Panc1 (cell line): ENCODE measurements at regions not wholly inside any gene's neighbourhood (a gene's known extent, or its start where the extent isn't known, plus 50 kb on each side); places are given as distances from the start of the nearest gene placed in this dataset.

Source experiments
- ATAC-seq: fragments of 200-7000 bp; cut with Tn5 transposase; 2 replicates; pipeline ENCODE4 v1.9.1; 2020; ENCODE audit warnings: mild to moderate bottlenecking, moderate library complexity
- BruUV-seq: library from RNA; stranded (reverse); fragments of 400-500 nt; replicated peaks from 2 replicates; lab custom pipeline; 2021; lab: Mats Ljungman, UMichigan
- CTCF ChIA-PET: fragments of 300-600 bp; sonication (Branson Sonifier 250); formaldehyde crosslinking; loops from one replicate; lab custom pipeline; 2022; ENCODE audit warnings: antibody characterized with exemption; lab: Charles Lee
- POLR2A ChIA-PET: fragments of 300-600 bp; sonication (Branson Sonifier 250); formaldehyde crosslinking; loops from one replicate; lab custom pipeline; 2022; ENCODE audit warnings: antibody characterized with exemption; lab: Charles Lee
- DNase-seq: peaks from one replicate; pipeline ENCODE4 v3.0.0-alpha.2; 2010; ENCODE audit warnings: low read depth, low spot score
- H3K27ac ChIP-seq: 2 replicates; pipeline ENCODE4 v1.5.1; 2011; ENCODE audit warnings: mild to moderate bottlenecking, low read length, inconsistent platforms
- H3K27me3 ChIP-seq: fragments of 200-500 bp; sonication (Bioruptor generic); 2 replicates; pipeline ENCODE4 v1.6.0; 2014; ENCODE audit warnings: low read length, inconsistent platforms; ENCODE audit not compliant: control insufficient read depth, insufficient read depth
- H3K36me3 ChIP-seq: fragments of 200-500 bp; sonication (Bioruptor generic); 2 replicates; pipeline ENCODE4 v1.5.1; 2014; ENCODE audit warnings: inconsistent platforms, mild to moderate bottlenecking, low read length, moderate library complexity; ENCODE audit not compliant: control insufficient read depth, insufficient read depth
- H3K4me1 ChIP-seq: 2 replicates; pipeline ENCODE4 v1.5.1; 2011; ENCODE audit warnings: inconsistent platforms, mild to moderate bottlenecking, low read length, moderate library complexity; ENCODE audit not compliant: control insufficient read depth, insufficient read depth
- H3K4me3 ChIP-seq, 2 experiments: 2 replicates each; pipeline ENCODE4 v1.5.1; 2011 to 2012; ENCODE audit warnings: low read depth in 2 of 2, low read length in 2 of 2, mild to moderate bottlenecking in 2 of 2, inconsistent platforms in 1 of 2, moderate library complexity in 1 of 2
- H3K9me3 ChIP-seq: fragments of 200-500 bp; sonication (Bioruptor generic); 2 replicates; pipeline ENCODE4 v1.5.1; 2014; ENCODE audit warnings: low read depth, mild to moderate bottlenecking, inconsistent platforms, low read length, moderate library complexity; ENCODE audit not compliant: control insufficient read depth, insufficient read depth
- POLR2AphosphoS5 ChIP-seq: IDR thresholded peaks from 2 replicates; pipeline ENCODE4 v1.6.1; 2012; ENCODE audit warnings: mild to moderate bottlenecking, low read depth, low read length, moderate library complexity
- SIN3A ChIP-seq: IDR thresholded peaks from 2 replicates; pipeline ENCODE4 v1.6.1; 2012; ENCODE audit warnings: low read depth, mild to moderate bottlenecking, low read length, moderate library complexity, borderline replicate concordance; ENCODE audit not compliant: insufficient read depth
- TCF7L2 ChIP-seq: IDR thresholded peaks from 2 replicates; pipeline ENCODE4 v1.6.1; 2011; ENCODE audit warnings: mild to moderate bottlenecking, low read depth, low read length, inconsistent platforms
- in situ Hi-C: cut with HindIII; loops from 2 replicates; pipeline ENCODE4 v1.10.0; 2016; ENCODE audit warnings: low sequenced_read_pairs, low pct_unique_long_range_greater_than_20kb
- intact Hi-C: fragments of 100-400 bp; cut with micrococcal nuclease; formaldehyde crosslinking; loops from one replicate; pipeline ENCODE4 v1.10.0; 2022; ENCODE audit not compliant: unreplicated experiment
- TF ChIP-seq, protein P1 (sequence below): fragments of 450-650 bp; IDR thresholded peaks from 2 replicates; pipeline ENCODE4 v1.5.1; 2017; ENCODE audit warnings: mild to moderate bottlenecking
- TF ChIP-seq, protein P2 (sequence below), 2 experiments: IDR thresholded peaks; 2 replicates each; pipeline ENCODE4 v1.6.1; 2011 to 2012; ENCODE audit warnings: low read depth in 2 of 2, control low read depth in 1 of 2, low read length in 1 of 2, mild to moderate bottlenecking in 1 of 2, moderate library complexity in 1 of 2; ENCODE audit not compliant: insufficient read depth in 1 of 2

DNA sequence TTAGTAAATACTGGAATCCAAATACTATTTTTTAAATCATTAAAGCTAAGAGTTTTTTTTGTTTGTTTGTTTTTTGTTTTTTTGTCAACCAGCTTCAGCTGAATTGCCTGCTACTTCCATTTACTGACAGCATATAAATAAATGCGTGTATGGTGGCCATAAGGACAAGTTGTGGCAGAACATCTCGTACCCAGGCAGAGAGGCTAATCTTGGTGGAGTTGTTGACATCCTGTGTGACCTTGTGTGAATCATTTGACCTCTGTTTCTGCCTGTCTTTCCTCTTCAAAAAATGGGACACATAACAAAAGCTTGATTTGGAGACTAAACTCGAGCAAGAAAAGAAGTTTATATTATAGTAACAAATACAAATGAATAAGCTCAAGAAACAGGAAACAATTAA is 734.2 kb downstream of the MCTP2 start:
- Histone ChIP-seq H3K4me3 (no peak overlapping the region), H3K4me1 (no peaks in the 10 kb centered on the region), H3K9me3 (no peaks in the 10 kb centered on the region; the same call in 1 of the 2 replicates), H3K27me3 (no peaks in the 10 kb centered on the region), H3K27ac (no peak overlapping the region), H3K36me3 (no peaks in the 10 kb centered on the region)
- no peak for ATAC-seq
- ChIA-PET CTCF (no interaction called here), POLR2A (no interaction called here)
- TF ChIP-seq SIN3A (no peak), POLR2AphosphoS5 (no peak), TCF7L2 (no peak)
- TF ChIP-seq, protein P1, sequence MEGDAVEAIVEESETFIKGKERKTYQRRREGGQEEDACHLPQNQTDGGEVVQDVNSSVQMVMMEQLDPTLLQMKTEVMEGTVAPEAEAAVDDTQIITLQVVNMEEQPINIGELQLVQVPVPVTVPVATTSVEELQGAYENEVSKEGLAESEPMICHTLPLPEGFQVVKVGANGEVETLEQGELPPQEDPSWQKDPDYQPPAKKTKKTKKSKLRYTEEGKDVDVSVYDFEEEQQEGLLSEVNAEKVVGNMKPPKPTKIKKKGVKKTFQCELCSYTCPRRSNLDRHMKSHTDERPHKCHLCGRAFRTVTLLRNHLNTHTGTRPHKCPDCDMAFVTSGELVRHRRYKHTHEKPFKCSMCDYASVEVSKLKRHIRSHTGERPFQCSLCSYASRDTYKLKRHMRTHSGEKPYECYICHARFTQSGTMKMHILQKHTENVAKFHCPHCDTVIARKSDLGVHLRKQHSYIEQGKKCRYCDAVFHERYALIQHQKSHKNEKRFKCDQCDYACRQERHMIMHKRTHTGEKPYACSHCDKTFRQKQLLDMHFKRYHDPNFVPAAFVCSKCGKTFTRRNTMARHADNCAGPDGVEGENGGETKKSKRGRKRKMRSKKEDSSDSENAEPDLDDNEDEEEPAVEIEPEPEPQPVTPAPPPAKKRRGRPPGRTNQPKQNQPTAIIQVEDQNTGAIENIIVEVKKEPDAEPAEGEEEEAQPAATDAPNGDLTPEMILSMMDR: no peak
- TF ChIP-seq, protein P2, sequence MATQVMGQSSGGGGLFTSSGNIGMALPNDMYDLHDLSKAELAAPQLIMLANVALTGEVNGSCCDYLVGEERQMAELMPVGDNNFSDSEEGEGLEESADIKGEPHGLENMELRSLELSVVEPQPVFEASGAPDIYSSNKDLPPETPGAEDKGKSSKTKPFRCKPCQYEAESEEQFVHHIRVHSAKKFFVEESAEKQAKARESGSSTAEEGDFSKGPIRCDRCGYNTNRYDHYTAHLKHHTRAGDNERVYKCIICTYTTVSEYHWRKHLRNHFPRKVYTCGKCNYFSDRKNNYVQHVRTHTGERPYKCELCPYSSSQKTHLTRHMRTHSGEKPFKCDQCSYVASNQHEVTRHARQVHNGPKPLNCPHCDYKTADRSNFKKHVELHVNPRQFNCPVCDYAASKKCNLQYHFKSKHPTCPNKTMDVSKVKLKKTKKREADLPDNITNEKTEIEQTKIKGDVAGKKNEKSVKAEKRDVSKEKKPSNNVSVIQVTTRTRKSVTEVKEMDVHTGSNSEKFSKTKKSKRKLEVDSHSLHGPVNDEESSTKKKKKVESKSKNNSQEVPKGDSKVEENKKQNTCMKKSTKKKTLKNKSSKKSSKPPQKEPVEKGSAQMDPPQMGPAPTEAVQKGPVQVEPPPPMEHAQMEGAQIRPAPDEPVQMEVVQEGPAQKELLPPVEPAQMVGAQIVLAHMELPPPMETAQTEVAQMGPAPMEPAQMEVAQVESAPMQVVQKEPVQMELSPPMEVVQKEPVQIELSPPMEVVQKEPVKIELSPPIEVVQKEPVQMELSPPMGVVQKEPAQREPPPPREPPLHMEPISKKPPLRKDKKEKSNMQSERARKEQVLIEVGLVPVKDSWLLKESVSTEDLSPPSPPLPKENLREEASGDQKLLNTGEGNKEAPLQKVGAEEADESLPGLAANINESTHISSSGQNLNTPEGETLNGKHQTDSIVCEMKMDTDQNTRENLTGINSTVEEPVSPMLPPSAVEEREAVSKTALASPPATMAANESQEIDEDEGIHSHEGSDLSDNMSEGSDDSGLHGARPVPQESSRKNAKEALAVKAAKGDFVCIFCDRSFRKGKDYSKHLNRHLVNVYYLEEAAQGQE (IDR thresholded peaks at IDR 0.05; ENCODE audit: insufficient read depth in 1 of 2, low read depth in 2 of 2, low read length in 1 of 2): no peak
- DNase-seq: no peak
- intact Hi-C loops (no loop called here), in situ Hi-C loops (no loop called here)
- BruUV-seq: no TSS peak

DNA sequence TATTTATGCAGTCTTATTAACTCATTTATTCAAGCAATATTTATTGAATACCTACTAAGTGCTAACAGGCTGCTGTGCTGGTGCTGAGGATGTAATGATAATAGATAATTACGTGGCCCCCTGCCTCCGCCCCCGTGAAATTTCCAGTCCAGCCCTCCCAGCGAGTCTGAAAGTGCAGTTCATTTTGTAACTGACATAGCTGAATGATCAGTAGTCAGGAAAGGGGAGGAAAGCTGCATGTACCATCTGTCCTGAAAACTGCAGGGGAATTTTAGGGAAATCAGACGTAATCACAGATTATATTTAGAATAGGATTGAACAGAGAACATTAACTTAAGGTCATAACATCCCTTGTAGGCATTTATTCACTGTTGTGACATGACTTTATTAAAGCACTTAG is 736.8 kb downstream of the MCTP2 start:
- no peaks in the 10 kb centered on the region for H3K4me1 ChIP-seq
- in situ Hi-C loops: no loop called here
- TF ChIP-seq SIN3A (no peak), POLR2AphosphoS5 (no peak), TCF7L2 (no peak)
- TF ChIP-seq, protein P1: no peak
- TF ChIP-seq, protein P2 (IDR thresholded peaks at IDR 0.05; ENCODE audit: insufficient read depth in 1 of 2, low read depth in 2 of 2, low read length in 1 of 2): no peak
- intact Hi-C loops: no loop called here
- no peaks in the 10 kb centered on the region for H3K36me3 ChIP-seq
- ATAC-seq (no peak), DNase-seq (no peak)
- ChIA-PET POLR2A (no interaction called here), CTCF (no interaction called here)
- H3K27me3 ChIP-seq: no peaks in the 10 kb centered on the region
- H3K27ac ChIP-seq: no peak overlapping the region
- no peak overlapping the region for H3K4me3 ChIP-seq
- no peaks in the 10 kb centered on the region for H3K9me3 ChIP-seq
- no TSS peak for BruUV-seq
